Fibroblast of gingiva (primary cell): ENCODE measurements at regions not wholly inside any gene's neighbourhood (a gene's known extent, or its start where the extent isn't known, plus 50 kb on each side); places are given as distances from the start of the nearest gene placed in this dataset.

Experiments
- DNase-seq: peaks from one replicate; pipeline ENCODE4 v3.0.0-alpha.2; 2011; ENCODE audit warnings: low read depth

DNA sequence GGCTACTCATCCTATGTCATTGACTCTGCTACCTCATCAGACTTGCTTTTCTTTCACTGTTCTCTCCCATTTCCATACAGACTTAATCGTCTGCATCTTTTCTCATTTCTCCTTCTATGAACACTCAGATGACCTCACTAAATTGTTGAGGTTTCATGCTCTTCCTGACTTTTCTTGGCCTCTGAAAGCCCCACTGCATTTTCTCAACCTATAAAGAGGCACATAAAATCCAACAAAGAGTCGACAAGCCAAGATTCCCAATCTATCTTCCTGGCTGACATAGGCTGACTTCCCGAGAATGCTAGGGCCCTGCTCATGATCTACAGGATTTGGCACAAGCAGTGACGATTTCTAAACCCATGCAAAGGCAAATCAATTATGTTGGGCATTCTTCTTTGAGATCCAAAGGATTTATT lies 280.8 kb upstream of the DPYD start:
- no peak for DNase-seq

DNA sequence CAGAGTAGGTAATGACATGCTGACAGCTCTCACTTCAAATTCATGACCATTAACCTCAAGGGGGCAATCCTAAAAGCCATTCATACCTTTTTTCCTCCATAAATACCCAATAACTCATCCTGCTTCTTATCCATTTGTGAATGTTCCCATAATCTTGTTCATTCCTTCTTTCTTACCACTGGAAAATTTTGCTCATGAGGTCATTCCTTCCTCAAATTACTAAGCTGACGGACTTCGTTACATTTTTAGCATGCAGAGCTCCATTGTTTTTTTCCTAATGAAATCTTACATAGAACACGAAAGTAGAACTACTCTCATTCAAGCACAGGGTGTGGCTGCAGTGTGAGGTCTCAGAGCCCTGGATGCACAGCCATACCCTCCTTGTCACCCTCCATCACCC lies 276.5 kb upstream of the DPYD start:
- no peak for DNase-seq

DNA sequence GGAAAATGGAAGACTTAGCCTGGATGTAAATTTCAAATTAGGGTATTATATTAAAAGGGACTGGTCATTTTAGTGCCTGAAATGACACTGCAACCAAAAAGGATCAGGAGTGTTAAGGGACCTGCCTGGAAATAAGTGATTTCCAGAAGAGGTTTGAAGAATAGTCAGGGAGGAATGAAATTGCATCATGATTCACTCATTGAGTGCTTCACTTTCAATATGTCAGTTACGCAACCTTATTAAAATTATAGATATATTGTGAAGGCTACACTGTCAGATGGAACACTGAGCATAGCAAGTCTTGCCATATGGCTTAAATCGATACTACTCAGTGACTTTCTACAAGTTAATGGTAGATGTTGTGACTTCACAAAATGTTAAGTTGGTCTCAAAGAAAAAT lies 275.2 kb upstream of the DPYD start:
- DNase-seq: no peak

DNA sequence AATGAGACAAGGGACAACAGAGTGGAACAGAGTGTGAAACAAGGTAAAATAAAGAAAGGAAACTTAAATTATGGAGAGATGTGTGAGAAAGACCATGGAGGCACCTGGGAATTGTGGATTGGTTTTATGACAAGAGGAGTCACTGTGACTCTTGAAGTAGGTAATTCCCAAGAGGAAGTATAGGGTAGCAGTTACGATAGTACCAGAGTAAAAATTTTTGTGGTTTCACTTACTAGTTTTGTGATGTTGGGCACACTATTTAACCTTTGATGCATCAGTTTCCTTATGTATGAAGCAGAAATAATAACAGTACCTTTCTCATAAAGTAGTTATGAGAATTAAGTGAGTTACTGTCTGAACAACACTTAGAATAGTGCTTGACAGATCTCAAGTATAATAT lies 267.9 kb upstream of the DPYD start:
- no peak for DNase-seq

DNA sequence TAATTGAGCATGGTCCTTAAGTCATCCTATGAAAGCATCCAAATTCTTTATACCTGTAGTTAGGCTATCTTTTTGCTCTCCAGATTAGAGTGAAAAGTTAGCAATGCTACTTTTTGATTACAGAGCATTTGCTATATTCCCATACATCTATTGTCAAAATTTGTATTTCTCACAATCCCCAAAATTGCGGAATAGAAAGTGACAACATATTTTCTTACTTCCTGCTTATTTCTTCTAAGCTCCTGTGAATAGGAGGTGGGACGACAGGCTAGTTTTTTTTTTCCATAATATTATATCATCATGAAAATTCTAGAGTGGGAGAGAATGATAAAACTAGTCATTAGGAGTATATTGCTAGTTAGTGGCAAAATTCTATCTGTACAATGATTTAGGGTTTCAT lies 264.0 kb upstream of the DPYD start:
- no peak for DNase-seq

DNA sequence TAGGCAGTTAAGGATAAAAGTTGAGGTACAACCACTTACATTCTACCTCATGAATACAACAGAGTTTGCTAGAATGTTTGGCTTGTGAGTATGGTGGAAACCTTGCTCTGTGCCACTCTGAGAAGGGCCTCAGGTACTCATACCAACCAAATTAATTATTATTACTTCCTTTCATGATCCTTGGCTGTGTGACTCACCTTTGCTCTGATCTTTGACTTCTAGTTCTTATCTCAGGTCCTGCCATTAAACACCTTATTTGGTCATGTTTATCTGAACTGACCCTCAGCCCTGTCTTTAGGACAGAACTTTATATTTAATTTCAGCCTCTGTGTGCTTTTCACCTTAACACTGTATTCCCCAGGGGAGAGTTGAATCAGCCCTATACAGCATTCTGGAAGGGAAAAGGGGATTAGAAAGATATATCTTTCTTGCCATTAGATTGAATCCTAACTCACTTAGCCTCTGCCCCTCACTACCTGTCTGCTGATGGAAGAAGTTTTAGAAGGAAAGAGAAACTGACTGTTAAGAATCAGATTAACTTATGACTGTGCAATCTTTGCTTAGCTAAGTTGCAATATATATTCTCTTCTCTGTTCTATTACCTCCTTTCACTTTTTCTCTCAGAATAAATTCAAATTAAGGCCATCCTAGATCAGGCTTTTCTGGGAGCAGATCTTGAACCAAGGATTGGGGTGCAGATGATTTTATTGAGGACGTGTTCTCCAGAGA lies 260.4 kb upstream of the DPYD start:
- no peak for DNase-seq

DNA sequence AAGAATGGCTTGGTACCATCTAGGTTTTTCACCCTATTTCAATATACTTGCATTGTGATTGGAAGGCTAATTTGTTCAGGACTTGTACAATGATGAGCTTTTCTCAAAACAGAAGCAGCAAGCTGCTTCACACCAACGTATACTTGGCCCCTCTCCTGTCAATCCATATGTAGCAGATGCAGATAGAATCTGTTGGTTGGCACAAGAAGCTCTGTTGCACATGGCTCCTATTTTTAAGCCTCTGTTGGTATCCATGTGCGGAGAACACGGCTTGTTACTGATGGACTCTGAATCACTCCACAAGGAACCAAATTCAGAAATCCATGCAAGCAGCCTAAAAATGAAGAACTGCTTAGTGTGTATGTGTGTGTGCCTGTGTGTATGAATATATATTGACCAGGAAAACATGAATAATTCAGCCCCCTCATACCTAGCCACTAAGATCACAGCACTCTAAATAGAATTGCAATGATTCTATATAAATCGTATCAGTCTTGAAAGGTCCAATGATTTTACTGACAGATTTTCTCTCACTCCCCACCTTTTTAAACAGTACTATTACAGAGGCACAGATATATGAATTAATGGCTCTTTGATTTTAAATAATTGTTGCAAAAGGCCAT lies 258.4 kb upstream of the DPYD start:
- DNase-seq: no peak

DNA sequence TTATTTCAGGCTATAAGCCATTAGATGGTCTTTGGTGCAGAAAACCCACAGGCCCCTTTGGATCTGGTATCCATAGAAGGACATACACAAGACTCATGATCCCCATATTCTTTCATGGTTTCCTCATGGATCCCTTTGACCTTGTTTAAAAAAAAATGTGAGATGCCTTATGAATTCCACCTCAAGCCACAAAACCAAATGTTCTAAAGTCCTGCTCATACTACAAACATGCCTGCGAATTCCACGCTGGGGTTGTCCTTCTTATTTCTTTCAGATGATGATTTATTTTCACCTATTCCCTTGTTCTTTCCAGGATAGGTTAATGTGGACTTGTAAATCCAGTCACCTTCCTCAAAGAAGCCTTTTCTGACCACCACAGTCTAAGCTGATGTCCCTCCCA lies 256.9 kb upstream of the DPYD start:
- DNase-seq: no peak

DNA sequence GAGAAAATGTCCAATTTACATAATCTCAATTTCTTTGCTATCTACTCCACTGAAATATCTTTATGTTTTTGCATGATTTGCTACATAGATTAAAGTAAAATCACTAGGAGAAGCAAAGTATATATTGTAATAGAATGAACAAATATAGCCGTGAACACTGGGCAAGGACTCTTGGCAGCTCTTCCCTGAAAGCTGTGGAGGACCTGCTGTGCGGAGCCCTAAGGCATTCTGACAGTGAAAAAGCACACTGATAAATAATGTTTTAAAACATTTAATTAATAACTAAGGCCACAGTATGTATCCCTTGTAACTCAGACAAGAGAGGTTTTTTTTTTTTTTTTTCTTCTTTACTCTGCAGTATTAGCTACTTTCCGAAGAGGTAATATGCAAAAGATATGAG lies 256.1 kb upstream of the DPYD start:
- no peak for DNase-seq

DNA sequence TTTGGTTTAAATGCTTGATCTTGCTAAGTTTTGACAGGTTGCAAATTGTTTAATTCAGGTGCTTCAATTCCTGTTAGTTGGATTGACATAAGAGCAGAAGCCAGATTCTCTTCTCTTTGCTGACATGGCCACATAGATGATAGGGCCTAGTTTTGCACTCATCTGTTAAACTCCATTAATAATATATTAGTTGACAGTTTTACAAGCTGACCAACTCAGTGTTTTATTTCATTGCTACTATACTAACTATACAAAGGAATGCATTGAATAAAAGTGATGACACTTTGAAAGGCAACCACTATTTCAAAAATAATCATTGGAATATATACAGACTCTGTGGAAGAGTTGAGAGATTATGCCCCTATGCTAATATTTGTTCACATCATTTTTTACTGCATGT lies 255.6 kb upstream of the DPYD start:
- no peak for DNase-seq

DNA sequence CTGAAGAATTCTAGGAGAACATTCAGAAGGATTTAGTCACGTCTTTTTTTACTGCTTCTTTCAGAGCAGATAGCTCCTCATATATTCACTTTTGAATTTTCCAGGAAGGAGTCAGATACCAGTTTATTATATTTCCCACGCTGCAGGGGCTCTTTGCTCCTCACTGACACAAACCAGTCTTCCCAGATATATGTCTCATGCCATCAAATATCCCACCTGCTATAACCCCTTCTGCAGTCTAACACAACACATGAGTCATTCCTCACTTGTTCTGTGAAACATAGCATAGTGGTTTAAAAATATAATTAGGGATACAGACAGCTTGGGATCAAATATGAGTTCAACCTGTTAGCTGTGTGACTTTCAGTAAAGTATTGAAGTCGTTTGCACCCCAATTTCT lies 251.7 kb upstream of the DPYD start:
- no peak for DNase-seq

DNA sequence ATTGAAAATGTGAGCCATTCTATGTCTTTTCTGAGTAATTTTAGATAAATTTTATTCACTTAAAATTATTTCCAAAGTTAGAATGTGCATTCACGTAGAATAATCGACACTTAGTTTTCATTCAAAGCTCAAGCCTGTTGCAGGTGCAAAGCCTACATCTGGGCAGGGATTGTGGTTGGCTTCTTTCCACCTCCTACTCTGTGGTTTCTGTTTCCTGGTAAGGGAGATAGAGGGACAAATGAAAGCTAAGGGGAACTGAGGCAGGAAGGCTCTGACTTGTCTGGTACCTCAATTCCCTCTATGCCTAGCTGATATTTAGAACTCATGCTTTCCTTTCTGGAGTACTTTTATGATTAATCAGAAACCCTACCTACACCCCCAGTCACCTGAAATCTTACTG lies 251.2 kb upstream of the DPYD start:
- no peak for DNase-seq

DNA sequence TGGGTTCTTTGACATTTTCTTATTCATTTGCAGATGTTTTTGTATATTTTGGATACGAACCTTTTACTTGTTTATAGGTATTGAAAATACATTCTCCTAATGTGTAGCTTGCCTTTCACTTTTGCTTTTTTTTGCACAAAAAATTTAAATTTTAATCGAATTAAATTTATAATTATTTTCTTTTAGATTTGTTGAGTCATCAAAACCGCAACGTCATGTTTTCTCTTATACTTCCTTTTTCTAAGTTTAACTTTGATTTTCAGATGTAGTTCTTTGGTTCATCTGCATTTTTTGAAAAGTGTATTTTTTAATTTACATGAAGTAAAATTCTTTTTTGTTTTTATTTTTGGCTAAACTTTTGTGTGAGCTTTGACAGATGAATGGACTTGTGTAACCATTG lies 243.7 kb upstream of the DPYD start:
- no peak for DNase-seq

DNA sequence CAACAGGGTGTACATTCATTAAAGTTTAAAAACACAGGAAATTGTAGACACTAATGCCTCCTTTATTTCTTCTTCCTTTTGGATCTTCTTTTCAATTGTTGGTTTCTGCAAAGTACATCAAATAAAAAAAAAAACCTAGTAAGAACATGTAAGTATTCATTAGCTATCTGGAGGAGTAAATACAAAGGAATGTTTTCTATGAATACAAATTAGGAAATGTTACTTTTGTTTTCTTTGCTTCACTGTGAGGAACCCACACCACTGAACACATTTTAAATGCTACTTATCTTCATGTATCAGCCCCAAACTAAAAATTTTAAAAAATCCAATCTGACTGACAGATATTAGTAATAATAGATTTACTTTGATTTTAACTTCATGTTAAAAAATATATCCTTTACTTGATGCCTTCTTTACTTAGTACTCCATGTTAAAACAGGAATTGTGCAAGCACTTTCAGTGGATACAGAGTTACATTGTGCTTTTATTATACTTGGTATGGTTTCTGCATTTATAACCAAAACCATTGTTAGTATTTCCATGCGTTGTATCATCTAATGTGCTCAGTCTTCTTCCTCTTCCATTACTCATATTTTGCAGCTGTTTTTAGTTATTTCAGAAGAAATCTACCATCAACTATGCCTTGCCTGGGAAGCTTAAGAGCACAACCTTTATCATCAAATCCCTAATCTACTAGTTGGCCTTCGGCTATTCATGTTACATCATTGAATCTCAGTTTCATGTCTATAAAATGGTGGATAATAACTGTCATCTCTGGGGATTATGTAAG lies 236.9 kb upstream of the DPYD start:
- peak; percentile 81 for DNase-seq

DNA sequence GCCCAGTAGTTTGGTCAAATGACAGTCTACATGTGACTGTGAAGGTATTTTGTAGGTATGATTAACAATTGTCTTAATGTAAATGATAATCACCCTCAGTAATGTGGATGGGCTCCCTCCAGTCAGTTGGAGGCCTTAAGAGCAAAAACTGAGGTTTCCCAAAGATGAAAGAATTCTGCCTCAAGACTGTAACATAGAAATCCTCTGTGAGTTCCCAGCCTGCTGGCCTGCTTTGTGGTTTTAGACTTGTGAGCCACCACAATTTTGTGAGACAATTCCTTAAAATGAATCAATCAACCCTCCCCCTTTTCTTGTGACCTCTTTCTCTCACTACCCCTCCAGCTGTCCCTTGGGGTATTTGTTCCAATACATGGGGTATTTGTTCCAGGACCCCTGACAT lies 226.4 kb upstream of the DPYD start:
- no peak for DNase-seq

DNA sequence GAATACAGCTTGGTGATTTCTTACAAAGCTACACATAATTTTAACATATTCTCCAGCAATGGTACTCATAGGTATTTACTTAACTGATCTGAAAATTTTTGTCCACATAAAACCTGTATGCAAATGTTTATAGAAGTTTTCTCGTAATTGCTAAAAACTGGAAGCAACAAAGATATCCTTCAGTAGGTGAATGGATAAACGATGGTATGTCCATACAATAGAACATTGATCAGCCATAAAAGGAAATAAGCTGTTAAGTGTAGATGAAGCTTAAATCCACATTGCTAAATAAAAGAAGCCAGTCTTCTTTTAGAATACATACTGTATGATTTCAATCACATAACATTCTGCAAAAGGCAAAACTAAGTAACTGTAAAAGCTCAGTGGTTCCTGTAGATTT lies 224.8 kb upstream of the DPYD start:
- DNase-seq: no peak

DNA sequence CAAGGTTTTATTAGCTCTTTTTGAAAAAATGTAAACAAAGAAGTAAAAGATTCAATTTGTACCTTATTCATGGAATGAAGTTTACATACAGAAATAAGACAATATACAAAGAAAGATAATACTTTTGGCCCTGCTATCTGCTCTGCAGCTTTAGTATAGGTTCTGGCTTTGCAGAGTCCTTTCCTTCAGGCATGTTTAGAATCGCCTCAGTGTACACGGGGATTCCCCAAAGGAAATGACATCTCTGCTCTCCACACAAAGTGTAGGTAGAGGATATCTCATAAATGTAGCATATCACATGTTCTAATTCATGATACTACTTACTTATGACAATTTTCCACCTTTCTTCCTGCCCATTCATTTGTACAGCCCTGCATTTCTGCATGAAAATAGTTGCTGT lies 222.6 kb upstream of the DPYD start:
- no peak for DNase-seq

DNA sequence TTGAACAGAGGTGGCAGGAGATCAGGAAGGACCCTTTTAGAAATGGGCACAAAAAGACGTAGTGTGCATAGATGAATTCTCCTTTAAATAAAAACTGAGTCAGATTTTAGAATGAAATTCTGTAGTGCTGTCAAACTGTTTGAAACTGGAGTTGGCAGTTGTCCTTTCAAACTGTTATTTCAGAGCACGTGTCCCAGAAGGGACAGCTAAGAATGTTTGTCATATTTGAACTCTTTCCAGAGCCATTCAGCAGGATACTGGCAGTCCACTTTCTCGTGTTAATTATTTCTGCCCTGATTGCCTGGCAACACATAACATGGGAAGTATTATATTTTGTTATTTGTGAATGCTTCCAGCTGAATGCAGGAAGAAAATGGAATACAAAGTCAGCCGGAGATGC lies 212.3 kb upstream of the DPYD start:
- DNase-seq: peak; percentile 41

DNA sequence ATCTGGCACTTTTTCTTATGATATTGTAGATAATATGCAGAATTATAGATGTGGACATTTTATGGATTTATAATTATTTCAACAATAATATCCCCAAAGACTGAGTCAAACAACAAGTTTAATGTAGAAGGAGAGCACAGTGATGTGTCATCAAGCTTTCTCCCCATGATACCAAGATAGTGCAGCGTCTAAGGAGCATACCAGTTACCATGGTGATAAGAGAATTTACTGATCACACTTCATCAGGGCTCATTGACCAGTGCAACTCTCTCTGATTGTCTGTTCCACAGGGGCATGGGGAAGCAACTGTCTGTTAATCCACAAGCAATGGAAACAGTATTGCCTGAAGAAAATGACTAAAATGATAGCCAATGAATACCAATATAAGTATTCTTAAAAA lies 209.6 kb upstream of the DPYD start:
- DNase-seq: no peak

DNA sequence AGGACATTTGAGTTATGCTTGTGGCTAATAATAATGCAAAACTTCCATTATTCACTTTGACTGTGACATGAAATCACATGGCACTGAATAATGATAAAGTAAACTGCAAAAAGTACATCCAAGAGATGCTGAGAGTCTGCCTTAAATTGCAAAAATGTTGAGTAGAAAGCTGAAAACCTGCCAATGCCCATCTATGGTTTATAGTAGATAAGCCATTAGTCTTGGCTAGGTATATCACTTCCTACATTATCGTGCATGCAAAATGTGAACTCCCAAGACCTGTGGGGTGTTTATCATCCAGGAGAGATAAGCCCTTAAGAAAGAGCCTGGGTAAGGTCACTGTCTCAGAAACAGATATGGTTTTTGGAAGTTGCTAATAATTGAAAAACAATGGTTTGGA lies 208.7 kb upstream of the DPYD start:
- no peak for DNase-seq

DNA sequence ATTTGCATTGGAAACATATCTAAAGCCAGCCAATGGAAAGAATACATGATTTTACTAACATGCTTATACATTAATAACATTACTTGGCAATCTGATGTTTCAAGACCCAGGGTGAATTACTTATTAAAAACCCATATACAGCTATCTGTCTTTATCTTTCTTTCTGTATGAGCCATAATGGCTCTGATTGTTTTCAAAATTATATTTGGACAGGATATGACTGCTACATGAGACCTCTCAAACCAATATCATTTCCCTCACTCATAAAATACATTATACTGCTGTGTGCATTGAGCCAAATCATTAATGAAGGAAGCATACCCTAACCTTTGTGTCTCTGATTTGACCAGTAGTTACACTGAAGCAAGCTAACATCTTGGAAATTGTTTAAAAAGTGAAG lies 205.9 kb upstream of the DPYD start:
- no peak for DNase-seq

DNA sequence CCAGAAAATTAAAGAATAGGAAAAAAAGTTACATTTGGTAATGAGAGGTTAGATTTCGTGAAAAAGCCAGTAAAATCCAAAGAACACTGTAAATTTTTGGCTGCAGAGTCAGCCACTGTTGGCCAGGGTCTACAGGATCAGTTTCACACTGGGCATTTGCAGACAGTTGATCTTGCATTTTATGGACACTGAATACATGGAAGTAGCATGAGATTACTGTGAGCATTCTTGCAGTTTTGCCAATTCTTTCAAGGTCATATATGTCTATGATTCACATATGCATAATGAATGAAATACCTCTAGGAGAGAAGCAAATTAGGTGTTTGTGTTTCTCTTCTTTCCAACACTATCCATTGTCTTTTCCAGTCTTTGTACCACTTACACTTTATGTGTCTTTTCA lies 200.8 kb upstream of the DPYD start:
- peak; percentile 9 for DNase-seq

DNA sequence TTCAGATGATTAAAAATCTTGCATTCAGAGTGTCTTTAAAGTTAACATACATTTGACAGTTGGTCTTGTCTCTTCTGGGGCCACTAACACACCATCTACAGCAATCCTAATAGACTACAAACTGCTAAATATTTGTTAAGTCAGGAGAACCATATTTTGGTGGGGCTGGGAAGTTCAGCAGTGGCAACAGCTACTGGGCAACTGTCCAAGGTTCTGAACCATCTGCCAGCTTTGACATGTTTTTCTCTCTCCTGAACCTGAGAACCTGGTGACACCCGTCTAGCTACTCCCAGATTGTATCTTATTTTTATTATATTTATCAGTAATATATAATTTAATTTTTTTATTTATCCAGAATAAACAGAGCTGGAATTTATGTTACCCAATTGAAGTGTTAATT lies 199.0 kb upstream of the DPYD start:
- DNase-seq: no peak

DNA sequence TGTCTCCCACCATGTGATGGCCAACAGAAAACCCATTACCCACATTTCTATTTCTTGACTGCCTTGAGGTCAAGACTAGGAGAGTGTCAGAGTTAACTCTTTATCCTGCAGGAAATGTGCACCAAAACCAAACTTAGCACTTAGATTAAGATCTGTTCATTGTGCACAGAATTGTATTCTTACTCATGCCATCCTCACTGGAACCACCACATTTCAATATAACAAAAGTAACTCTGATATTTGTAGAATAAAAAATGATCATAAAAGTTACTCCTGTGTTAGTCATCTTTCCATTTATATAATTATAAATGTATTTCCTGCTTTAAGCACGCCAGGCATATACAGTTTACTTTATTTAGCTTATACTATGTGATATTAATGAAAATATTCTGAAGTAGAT lies 193.0 kb upstream of the DPYD start:
- no peak for DNase-seq
